K562 (cell line): ENCODE measurements at regions not wholly inside any gene's neighbourhood (a gene's known extent, or its start where the extent isn't known, plus 50 kb on each side); places are given as distances from the start of the nearest gene placed in this dataset.

Experiments
- TF ChIP-seq, protein P1 (sequence below): fragments of 450-650 bp; IDR thresholded peaks from 2 replicates; pipeline ENCODE4 v1.6.1; 2016; ENCODE audit warnings: mild to moderate bottlenecking, moderate library complexity
- TF ChIP-seq, protein P2 (sequence below): sonication (generic); IDR thresholded peaks from 2 replicates; pipeline ENCODE4 v1.6.1; 2016

DNA sequence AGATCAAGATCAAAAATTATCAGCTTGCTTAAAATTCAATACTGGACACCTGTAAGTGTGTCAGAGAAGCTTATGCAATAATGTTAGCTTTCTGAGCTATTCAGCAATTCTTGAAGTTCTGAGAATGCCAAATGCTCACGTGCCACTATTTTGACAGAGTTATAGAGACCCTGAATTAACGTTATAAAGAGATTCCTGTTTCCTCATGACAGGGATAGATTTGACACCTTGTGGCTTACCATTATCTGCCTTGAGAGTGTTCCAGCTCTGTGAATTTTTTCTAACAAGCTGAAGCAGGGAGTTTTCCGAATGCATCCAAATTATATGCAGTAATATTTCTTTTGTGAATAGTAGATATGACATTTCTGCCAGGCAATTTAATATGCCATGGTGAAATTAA, 781.6 kb downstream of the ADGRL2 start (continued):
- TF ChIP-seq, protein P1, sequence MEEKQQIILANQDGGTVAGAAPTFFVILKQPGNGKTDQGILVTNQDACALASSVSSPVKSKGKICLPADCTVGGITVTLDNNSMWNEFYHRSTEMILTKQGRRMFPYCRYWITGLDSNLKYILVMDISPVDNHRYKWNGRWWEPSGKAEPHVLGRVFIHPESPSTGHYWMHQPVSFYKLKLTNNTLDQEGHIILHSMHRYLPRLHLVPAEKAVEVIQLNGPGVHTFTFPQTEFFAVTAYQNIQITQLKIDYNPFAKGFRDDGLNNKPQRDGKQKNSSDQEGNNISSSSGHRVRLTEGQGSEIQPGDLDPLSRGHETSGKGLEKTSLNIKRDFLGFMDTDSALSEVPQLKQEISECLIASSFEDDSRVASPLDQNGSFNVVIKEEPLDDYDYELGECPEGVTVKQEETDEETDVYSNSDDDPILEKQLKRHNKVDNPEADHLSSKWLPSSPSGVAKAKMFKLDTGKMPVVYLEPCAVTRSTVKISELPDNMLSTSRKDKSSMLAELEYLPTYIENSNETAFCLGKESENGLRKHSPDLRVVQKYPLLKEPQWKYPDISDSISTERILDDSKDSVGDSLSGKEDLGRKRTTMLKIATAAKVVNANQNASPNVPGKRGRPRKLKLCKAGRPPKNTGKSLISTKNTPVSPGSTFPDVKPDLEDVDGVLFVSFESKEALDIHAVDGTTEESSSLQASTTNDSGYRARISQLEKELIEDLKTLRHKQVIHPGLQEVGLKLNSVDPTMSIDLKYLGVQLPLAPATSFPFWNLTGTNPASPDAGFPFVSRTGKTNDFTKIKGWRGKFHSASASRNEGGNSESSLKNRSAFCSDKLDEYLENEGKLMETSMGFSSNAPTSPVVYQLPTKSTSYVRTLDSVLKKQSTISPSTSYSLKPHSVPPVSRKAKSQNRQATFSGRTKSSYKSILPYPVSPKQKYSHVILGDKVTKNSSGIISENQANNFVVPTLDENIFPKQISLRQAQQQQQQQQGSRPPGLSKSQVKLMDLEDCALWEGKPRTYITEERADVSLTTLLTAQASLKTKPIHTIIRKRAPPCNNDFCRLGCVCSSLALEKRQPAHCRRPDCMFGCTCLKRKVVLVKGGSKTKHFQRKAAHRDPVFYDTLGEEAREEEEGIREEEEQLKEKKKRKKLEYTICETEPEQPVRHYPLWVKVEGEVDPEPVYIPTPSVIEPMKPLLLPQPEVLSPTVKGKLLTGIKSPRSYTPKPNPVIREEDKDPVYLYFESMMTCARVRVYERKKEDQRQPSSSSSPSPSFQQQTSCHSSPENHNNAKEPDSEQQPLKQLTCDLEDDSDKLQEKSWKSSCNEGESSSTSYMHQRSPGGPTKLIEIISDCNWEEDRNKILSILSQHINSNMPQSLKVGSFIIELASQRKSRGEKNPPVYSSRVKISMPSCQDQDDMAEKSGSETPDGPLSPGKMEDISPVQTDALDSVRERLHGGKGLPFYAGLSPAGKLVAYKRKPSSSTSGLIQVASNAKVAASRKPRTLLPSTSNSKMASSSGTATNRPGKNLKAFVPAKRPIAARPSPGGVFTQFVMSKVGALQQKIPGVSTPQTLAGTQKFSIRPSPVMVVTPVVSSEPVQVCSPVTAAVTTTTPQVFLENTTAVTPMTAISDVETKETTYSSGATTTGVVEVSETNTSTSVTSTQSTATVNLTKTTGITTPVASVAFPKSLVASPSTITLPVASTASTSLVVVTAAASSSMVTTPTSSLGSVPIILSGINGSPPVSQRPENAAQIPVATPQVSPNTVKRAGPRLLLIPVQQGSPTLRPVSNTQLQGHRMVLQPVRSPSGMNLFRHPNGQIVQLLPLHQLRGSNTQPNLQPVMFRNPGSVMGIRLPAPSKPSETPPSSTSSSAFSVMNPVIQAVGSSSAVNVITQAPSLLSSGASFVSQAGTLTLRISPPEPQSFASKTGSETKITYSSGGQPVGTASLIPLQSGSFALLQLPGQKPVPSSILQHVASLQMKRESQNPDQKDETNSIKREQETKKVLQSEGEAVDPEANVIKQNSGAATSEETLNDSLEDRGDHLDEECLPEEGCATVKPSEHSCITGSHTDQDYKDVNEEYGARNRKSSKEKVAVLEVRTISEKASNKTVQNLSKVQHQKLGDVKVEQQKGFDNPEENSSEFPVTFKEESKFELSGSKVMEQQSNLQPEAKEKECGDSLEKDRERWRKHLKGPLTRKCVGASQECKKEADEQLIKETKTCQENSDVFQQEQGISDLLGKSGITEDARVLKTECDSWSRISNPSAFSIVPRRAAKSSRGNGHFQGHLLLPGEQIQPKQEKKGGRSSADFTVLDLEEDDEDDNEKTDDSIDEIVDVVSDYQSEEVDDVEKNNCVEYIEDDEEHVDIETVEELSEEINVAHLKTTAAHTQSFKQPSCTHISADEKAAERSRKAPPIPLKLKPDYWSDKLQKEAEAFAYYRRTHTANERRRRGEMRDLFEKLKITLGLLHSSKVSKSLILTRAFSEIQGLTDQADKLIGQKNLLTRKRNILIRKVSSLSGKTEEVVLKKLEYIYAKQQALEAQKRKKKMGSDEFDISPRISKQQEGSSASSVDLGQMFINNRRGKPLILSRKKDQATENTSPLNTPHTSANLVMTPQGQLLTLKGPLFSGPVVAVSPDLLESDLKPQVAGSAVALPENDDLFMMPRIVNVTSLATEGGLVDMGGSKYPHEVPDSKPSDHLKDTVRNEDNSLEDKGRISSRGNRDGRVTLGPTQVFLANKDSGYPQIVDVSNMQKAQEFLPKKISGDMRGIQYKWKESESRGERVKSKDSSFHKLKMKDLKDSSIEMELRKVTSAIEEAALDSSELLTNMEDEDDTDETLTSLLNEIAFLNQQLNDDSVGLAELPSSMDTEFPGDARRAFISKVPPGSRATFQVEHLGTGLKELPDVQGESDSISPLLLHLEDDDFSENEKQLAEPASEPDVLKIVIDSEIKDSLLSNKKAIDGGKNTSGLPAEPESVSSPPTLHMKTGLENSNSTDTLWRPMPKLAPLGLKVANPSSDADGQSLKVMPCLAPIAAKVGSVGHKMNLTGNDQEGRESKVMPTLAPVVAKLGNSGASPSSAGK: no peak
- TF ChIP-seq, protein P2, sequence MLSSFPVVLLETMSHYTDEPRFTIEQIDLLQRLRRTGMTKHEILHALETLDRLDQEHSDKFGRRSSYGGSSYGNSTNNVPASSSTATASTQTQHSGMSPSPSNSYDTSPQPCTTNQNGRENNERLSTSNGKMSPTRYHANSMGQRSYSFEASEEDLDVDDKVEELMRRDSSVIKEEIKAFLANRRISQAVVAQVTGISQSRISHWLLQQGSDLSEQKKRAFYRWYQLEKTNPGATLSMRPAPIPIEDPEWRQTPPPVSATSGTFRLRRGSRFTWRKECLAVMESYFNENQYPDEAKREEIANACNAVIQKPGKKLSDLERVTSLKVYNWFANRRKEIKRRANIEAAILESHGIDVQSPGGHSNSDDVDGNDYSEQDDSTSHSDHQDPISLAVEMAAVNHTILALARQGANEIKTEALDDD: no peak
